HEK293 (cell line): ENCODE measurements at regions not wholly inside any gene's neighbourhood (a gene's known extent, or its start where the extent isn't known, plus 50 kb on each side); places are given as distances from the start of the nearest gene placed in this dataset.

Experiments used
- CTCF ChIA-PET: fragments of 350-600 bp; formaldehyde crosslinking; extraction: SDS; loops from one replicate; lab custom pipeline; 2021; ENCODE audit warnings: antibody characterized with exemption; lab: Yijun Ruan, JAX
- POLR2A ChIA-PET: fragments of 300-600 bp; formaldehyde crosslinking; extraction: SDS; loops from one replicate; lab custom pipeline; 2020; ENCODE audit warnings: antibody characterized with exemption, inconsistent platforms; lab: Yijun Ruan, JAX
- H3K27ac ChIP-seq: fragments of 200-500 bp; sonication (Bioruptor generic); 2 replicates; pipeline ENCODE4 v1.5.1; 2014; ENCODE audit warnings: low read depth, low read length, control low read depth, inconsistent platforms; ENCODE audit errors: extremely low read depth
- H3K36me3 ChIP-seq, 2 experiments: fragments of 200-500 bp in 1 of 2; sonication (Bioruptor generic) in 1 of 2; 1 replicate in 1 of 2; 2 replicates in 1 of 2; pipeline ENCODE4 v1.5.1; 2014 to 2017; ENCODE audit warnings: inconsistent platforms in 2 of 2, low read length in 2 of 2; ENCODE audit not compliant: control insufficient read depth in 2 of 2, insufficient read depth in 1 of 2
- H3K4me1 ChIP-seq: fragments of 200-500 bp; sonication (Bioruptor generic); 2 replicates; pipeline ENCODE4 v1.5.1; 2014; ENCODE audit warnings: mild to moderate bottlenecking, low read length, inconsistent platforms; ENCODE audit not compliant: control insufficient read depth, insufficient read depth
- H3K4me3 ChIP-seq: 2 replicates; pipeline ENCODE4 v1.5.1; 2011; ENCODE audit warnings: low read depth, mild to moderate bottlenecking, control low read depth, low read length, moderate library complexity
- H3K9me3 ChIP-seq: fragments of 200-500 bp; sonication (Bioruptor generic); 2 replicates; pipeline ENCODE4 v1.5.1; 2014; ENCODE audit warnings: low read depth, low read length, inconsistent platforms; ENCODE audit not compliant: control insufficient read depth, insufficient read depth
- EGR2 ChIP-seq: fragments of 450-650 bp; formaldehyde crosslinking; IDR thresholded peaks from 2 replicates; pipeline ENCODE4 v1.5.1; 2016; ENCODE audit warnings: low read depth, missing biosample characterization, missing genetic modification characterization
- GLIS1 ChIP-seq: fragments of 450-650 bp; formaldehyde crosslinking; IDR thresholded peaks from 2 replicates; pipeline ENCODE4 v1.5.1; 2016; ENCODE audit warnings: missing biosample characterization, missing genetic modification characterization
- GLIS2 ChIP-seq: fragments of 450-650 bp; formaldehyde crosslinking; IDR thresholded peaks from 2 replicates; pipeline ENCODE4 v1.5.1; 2016; ENCODE audit warnings: missing biosample characterization, missing genetic modification characterization
- HOXC10 ChIP-seq: sonication (generic); formaldehyde crosslinking; IDR thresholded peaks from 2 replicates; pipeline ENCODE4 v1.8.1; 2023; ENCODE audit warnings: mild to moderate bottlenecking, missing genetic modification reagents
- KLF1 ChIP-seq: fragments of 450-650 bp; formaldehyde crosslinking; IDR thresholded peaks from 2 replicates; pipeline ENCODE4 v1.5.1; 2016; ENCODE audit warnings: missing biosample characterization, missing genetic modification characterization
- MYNN ChIP-seq: fragments of 450-650 bp; formaldehyde crosslinking; IDR thresholded peaks from 2 replicates; pipeline ENCODE4 v1.5.1; 2016; ENCODE audit warnings: missing biosample characterization, missing genetic modification characterization, borderline replicate concordance
- PRDM10 ChIP-seq: fragments of 450-650 bp; formaldehyde crosslinking; IDR thresholded peaks from 2 replicates; pipeline ENCODE4 v1.5.1; 2016; ENCODE audit warnings: missing biosample characterization, missing genetic modification characterization
- YY2 ChIP-seq: fragments of 450-650 bp; formaldehyde crosslinking; IDR thresholded peaks from 2 replicates; pipeline ENCODE4 v1.5.1; 2016; ENCODE audit warnings: missing biosample characterization, missing genetic modification characterization
- ZBTB17 ChIP-seq: fragments of 450-650 bp; formaldehyde crosslinking; IDR thresholded peaks from 2 replicates; pipeline ENCODE4 v1.5.1; 2016; ENCODE audit warnings: missing biosample characterization, missing genetic modification characterization
- ZFHX2 ChIP-seq: fragments of 450-650 bp; formaldehyde crosslinking; conservative IDR thresholded peaks from 2 replicates; pipeline ENCODE4 v1.5.1; 2016; ENCODE audit warnings: missing biosample characterization, missing genetic modification characterization
- ZFP41 ChIP-seq: fragments of 450-650 bp; formaldehyde crosslinking; IDR thresholded peaks from 2 replicates; pipeline ENCODE4 v1.5.1; 2016; ENCODE audit warnings: missing biosample characterization, missing genetic modification characterization, borderline replicate concordance
- ZNF114 ChIP-seq: fragments of 450-650 bp; formaldehyde crosslinking; IDR thresholded peaks from 2 replicates; pipeline ENCODE4 v1.5.0; 2017; ENCODE audit warnings: missing biosample characterization, missing genetic modification characterization
- ZNF121 ChIP-seq: fragments of 450-650 bp; formaldehyde crosslinking; IDR thresholded peaks from 2 replicates; pipeline ENCODE4 v1.5.1; 2016; ENCODE audit warnings: missing biosample characterization, missing genetic modification characterization
- ZNF138 ChIP-seq: fragments of 450-650 bp; formaldehyde crosslinking; IDR thresholded peaks from 2 replicates; pipeline ENCODE4 v1.5.1; 2016; ENCODE audit warnings: missing biosample characterization, missing genetic modification characterization, borderline replicate concordance
- ZNF302 ChIP-seq: fragments of 450-650 bp; formaldehyde crosslinking; IDR thresholded peaks from 2 replicates; pipeline ENCODE4 v1.5.1; 2016; ENCODE audit warnings: missing biosample characterization, missing genetic modification characterization, low read depth
- ZNF366 ChIP-seq: fragments of 450-650 bp; formaldehyde crosslinking; conservative IDR thresholded peaks from 2 replicates; pipeline ENCODE4 v1.5.1; 2016; ENCODE audit warnings: missing biosample characterization, missing genetic modification characterization
- ZNF473 ChIP-seq: fragments of 450-650 bp; formaldehyde crosslinking; IDR thresholded peaks from 2 replicates; pipeline ENCODE4 v1.5.1; 2017; ENCODE audit warnings: missing biosample characterization, missing genetic modification characterization
- ZNF521 ChIP-seq: fragments of 450-650 bp; formaldehyde crosslinking; IDR thresholded peaks from 2 replicates; pipeline ENCODE4 v1.5.1; 2017; ENCODE audit warnings: missing biosample characterization, mild to moderate bottlenecking, missing genetic modification characterization
- ZNF544 ChIP-seq: fragments of 450-650 bp; formaldehyde crosslinking; IDR thresholded peaks from 2 replicates; pipeline ENCODE4 v1.5.0; 2017; ENCODE audit warnings: missing biosample characterization, missing genetic modification characterization
- ZNF645 ChIP-seq: fragments of 450-650 bp; formaldehyde crosslinking; IDR thresholded peaks from 2 replicates; pipeline ENCODE4; 2016; ENCODE audit warnings: missing biosample characterization, missing genetic modification characterization
- ZNF837 ChIP-seq: fragments of 450-650 bp; formaldehyde crosslinking; IDR thresholded peaks from 2 replicates; pipeline ENCODE4 v1.5.1; 2016; ENCODE audit warnings: missing biosample characterization, missing genetic modification characterization
- ZSCAN18 ChIP-seq: fragments of 450-650 bp; formaldehyde crosslinking; IDR thresholded peaks from 2 replicates; pipeline ENCODE4 v1.5.1; 2016; ENCODE audit warnings: missing biosample characterization, missing genetic modification characterization

GRCh38 chr5:2220741-2221140, 338.0 kb upstream of the IRX4 start:
- Histone ChIP-seq H3K4me1 (no peaks in the 10 kb centered on the region), H3K4me3 (no peak overlapping the region), H3K27ac (no peak overlapping the region), H3K9me3 (no peaks in the 10 kb centered on the region), H3K36me3 (no peaks in the 10 kb centered on the region)
- TF ChIP-seq ZFP41 (tag by site-specific recombination) (no peak), ZNF302 (tag by site-specific recombination) (no peak), HOXC10 (CRISPR knock-in tag) (no peak), ZNF645 (no peak), GLIS1 (tag by site-specific recombination) (no peak), KLF1 (tag by site-specific recombination) (no peak), ZNF121 (tag by site-specific recombination) (no peak), ZSCAN18 (tag by site-specific recombination) (no peak), GLIS2 (tag by site-specific recombination) (no peak), ZNF138 (no peak), ZNF837 (tag by site-specific recombination) (no peak), ZNF473 (no peak), MYNN (tag by site-specific recombination) (no peak)
- CTCF ChIA-PET, result no interaction called here
- POLR2A ChIA-PET, result no interaction called here

GRCh38 chr5:2219149-2219776, 336.5 kb upstream of the IRX4 start:
- Histone ChIP-seq H3K4me1 (no peaks in the 10 kb centered on the region), H3K9me3 (no peaks in the 10 kb centered on the region), H3K27ac (no peak overlapping the region), H3K4me3 (no peak overlapping the region), H3K36me3 (no peaks in the 10 kb centered on the region)
- CTCF ChIA-PET, result interaction anchor here (0.7 kb wide), 1 partner anchor 70 kb away, joined by 4 read pairs; no protein-coding TSS in a partner anchor
- POLR2A ChIA-PET, result no interaction called here
- peak; percentile 82 for TF ChIP-seq ZBTB17 (tag by site-specific recombination)
- 0 out of 2 replicates have a peak, but pooled peaks have one; percentile 20 for TF ChIP-seq ZNF114
- TF ChIP-seq ZFHX2, result peak; percentile 14; the same call in 1 of the 2 replicates
- no peak for TF ChIP-seq ZNF521
- 0 out of 2 replicates have a peak, but pooled peaks have one; percentile 4 for TF ChIP-seq ZNF544
- peak; percentile 84 for TF ChIP-seq ZNF366 (tag by site-specific recombination)
- no peak for TF ChIP-seq YY2 (tag by site-specific recombination)
- TF ChIP-seq PRDM10 (tag by site-specific recombination), result no peak
- TF ChIP-seq EGR2 (tag by site-specific recombination), result peak; percentile 69
